Panc1 (cell line): ENCODE measurements at regions not wholly inside any gene's neighbourhood (a gene's known extent, or its start where the extent isn't known, plus 50 kb on each side); places are given as distances from the start of the nearest gene placed in this dataset.
"Not testable (repeated sequence)": the region's sequence is repeated elsewhere in the genome, so short reads cannot be mapped to it uniquely, and the experiment has no call there.

Experiments
- CTCF ChIP-seq: fragments of 450-650 bp; IDR thresholded peaks from 2 replicates; pipeline ENCODE4 v1.5.1; 2017; ENCODE audit warnings: mild to moderate bottlenecking
- POLR2AphosphoS5 ChIP-seq: IDR thresholded peaks from 2 replicates; pipeline ENCODE4 v1.6.1; 2012; ENCODE audit warnings: mild to moderate bottlenecking, low read depth, low read length, moderate library complexity
- REST ChIP-seq, 2 experiments: IDR thresholded peaks; 2 replicates each; pipeline ENCODE4 v1.6.1; 2011 to 2012; ENCODE audit warnings: low read depth in 2 of 2, control low read depth in 1 of 2, low read length in 1 of 2, mild to moderate bottlenecking in 1 of 2, moderate library complexity in 1 of 2; ENCODE audit not compliant: insufficient read depth in 1 of 2
- SIN3A ChIP-seq: IDR thresholded peaks from 2 replicates; pipeline ENCODE4 v1.6.1; 2012; ENCODE audit warnings: low read depth, mild to moderate bottlenecking, low read length, moderate library complexity, borderline replicate concordance; ENCODE audit not compliant: insufficient read depth
- TCF7L2 ChIP-seq: IDR thresholded peaks from 2 replicates; pipeline ENCODE4 v1.6.1; 2011; ENCODE audit warnings: mild to moderate bottlenecking, low read depth, low read length, inconsistent platforms

GRCh38 chr14:34049187-34049586, 98.3 kb upstream of the EGLN3 start:
- not testable (repeated sequence) for TF ChIP-seq CTCF; REST (IDR thresholded peaks at IDR 0.05; ENCODE audit: insufficient read depth in 1 of 2, low read depth in 2 of 2, low read length in 1 of 2); TCF7L2; SIN3A; POLR2AphosphoS5
